Adrenal gland (tissue), 5 donors: ENCODE measurements at regions not wholly inside any gene's neighbourhood (a gene's known extent, or its start where the extent isn't known, plus 50 kb on each side); places are given as distances from the start of the nearest gene placed in this dataset.

Source experiments
- POLR2A ChIP-seq, 2 donors: fragments of 450-650 bp; IDR thresholded peaks; one replicate each; pipeline ENCODE4 v1.6.1; 2017; ENCODE audit warnings: antibody characterized with exemption in 2 of 2, mild to moderate bottlenecking in 2 of 2, moderate library complexity in 1 of 2
- TF ChIP-seq, protein P1 (sequence below), 6 experiments: fragments of 450-650 bp in 4 of 6; fragments of 200-600 bp in 2 of 6; sonication (generic) in 1 of 6; IDR thresholded peaks; 1 replicate in 5 of 6; 2 replicates in 1 of 6; pipeline versions ENCODE4 v1.5.1 to v1.8.0; 2016 to 2021; ENCODE audit warnings: antibody characterized with exemption in 6 of 6, mild to moderate bottlenecking in 2 of 6, moderate library complexity in 1 of 6
- donor health status: DM: no; HTN: no; CAD: no.

- TF ChIP-seq, protein P1, sequence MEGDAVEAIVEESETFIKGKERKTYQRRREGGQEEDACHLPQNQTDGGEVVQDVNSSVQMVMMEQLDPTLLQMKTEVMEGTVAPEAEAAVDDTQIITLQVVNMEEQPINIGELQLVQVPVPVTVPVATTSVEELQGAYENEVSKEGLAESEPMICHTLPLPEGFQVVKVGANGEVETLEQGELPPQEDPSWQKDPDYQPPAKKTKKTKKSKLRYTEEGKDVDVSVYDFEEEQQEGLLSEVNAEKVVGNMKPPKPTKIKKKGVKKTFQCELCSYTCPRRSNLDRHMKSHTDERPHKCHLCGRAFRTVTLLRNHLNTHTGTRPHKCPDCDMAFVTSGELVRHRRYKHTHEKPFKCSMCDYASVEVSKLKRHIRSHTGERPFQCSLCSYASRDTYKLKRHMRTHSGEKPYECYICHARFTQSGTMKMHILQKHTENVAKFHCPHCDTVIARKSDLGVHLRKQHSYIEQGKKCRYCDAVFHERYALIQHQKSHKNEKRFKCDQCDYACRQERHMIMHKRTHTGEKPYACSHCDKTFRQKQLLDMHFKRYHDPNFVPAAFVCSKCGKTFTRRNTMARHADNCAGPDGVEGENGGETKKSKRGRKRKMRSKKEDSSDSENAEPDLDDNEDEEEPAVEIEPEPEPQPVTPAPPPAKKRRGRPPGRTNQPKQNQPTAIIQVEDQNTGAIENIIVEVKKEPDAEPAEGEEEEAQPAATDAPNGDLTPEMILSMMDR (IDR thresholded peaks at IDR 0.05): no peak
- no peak for TF ChIP-seq POLR2A (IDR thresholded peaks at IDR 0.05)
These were observed 666.4 kb upstream of the CTNND2 start for GRCh38 chr5:12570688-12571087.
